H54 (cell line): ENCODE measurements at regions not wholly inside any gene's neighbourhood (a gene's known extent, or its start where the extent isn't known, plus 50 kb on each side); places are given as distances from the start of the nearest gene placed in this dataset.
"Not testable (repeated sequence)": the region's sequence is repeated elsewhere in the genome, so short reads cannot be mapped to it uniquely, and the experiment has no call there.

Experiments used
- DNase-seq: peaks from one replicate; pipeline ENCODE4 v3.0.0; 2011; ENCODE audit warnings: low spot score, mixed read lengths; ENCODE audit not compliant: insufficient read length
- FAIRE-seq: peaks from 3 replicates; lab custom pipeline; 2011; peaks lifted over from hg19 to GRCh38; lab: Jason Lieb, UNC
- POLR2A ChIP-seq: IDR thresholded peaks from 2 replicates; pipeline ENCODE4 v1.6.1; 2011; ENCODE audit warnings: low read depth, mild to moderate bottlenecking, low read length

GRCh38 chr15:61381501-61381900, 152.4 kb upstream of the RORA start:
- TF ChIP-seq POLR2A: no peak
- FAIRE-seq (no peak), DNase-seq (no peak)

GRCh38 chr15:61380270-61380669, 151.2 kb upstream of the RORA start:
- DNase-seq (no peak), FAIRE-seq (no peak)
- no peak for TF ChIP-seq POLR2A

- TF ChIP-seq POLR2A: no peak
- no peak for FAIRE-seq
These were observed 149.9 kb upstream of the RORA start for GRCh38 chr15:61379005-61379404.

GRCh38 chr15:61376961-61377360, 147.9 kb upstream of the RORA start:
- no peak for TF ChIP-seq POLR2A
- FAIRE-seq (no peak), DNase-seq (no peak)

More at GRCh38 chr15:61379005-61379404, 149.9 kb upstream of the RORA start:
- DNase-seq: no peak

GRCh38 chr15:61376516-61376915, 147.4 kb upstream of the RORA start:
- no peak for TF ChIP-seq POLR2A
- FAIRE-seq (no peak), DNase-seq (no peak)

- DNase-seq (no peak), FAIRE-seq (no peak)
- no peak for TF ChIP-seq POLR2A
These were observed 145.7 kb upstream of the RORA start for GRCh38 chr15:61374848-61375247.

- DNase-seq: no peak
- FAIRE-seq: no peak
- no peak for TF ChIP-seq POLR2A
These were observed 138.9 kb upstream of the RORA start for GRCh38 chr15:61367953-61368352.

GRCh38 chr15:61364871-61365270, 135.8 kb upstream of the RORA start:
- DNase-seq: no peak
- no peak for FAIRE-seq
- no peak for TF ChIP-seq POLR2A

- not testable (repeated sequence) for FAIRE-seq, DNase-seq
These were observed 133.8 kb upstream of the RORA start for GRCh38 chr15:61362912-61363311.

GRCh38 chr15:61344293-61344692, 115.2 kb upstream of the RORA start:
- DNase-seq (no peak), FAIRE-seq (no peak)
- TF ChIP-seq POLR2A: no peak

GRCh38 chr15:61342390-61342789, 113.3 kb upstream of the RORA start:
- FAIRE-seq (no peak), DNase-seq (no peak)
- no peak for TF ChIP-seq POLR2A

- DNase-seq (no peak), FAIRE-seq (no peak)
- TF ChIP-seq POLR2A: no peak
These were observed 110.4 kb upstream of the RORA start for GRCh38 chr15:61339516-61339915.

- no peak for DNase-seq
- no peak for FAIRE-seq
- no peak for TF ChIP-seq POLR2A
These were observed 108.4 kb upstream of the RORA start for GRCh38 chr15:61337541-61337940.

- no peak for DNase-seq
- no peak for FAIRE-seq
- TF ChIP-seq POLR2A: no peak
These were observed 107.0 kb upstream of the RORA start for GRCh38 chr15:61336026-61336638.

GRCh38 chr15:61334714-61335113, 105.6 kb upstream of the RORA start:
- not testable (repeated sequence) for FAIRE-seq

More at GRCh38 chr15:61334714-61335113, 105.6 kb upstream of the RORA start:
- not testable (repeated sequence) for DNase-seq
